NB4 (cell line): ENCODE measurements at regions not wholly inside any gene's neighbourhood (a gene's known extent, or its start where the extent isn't known, plus 50 kb on each side); places are given as distances from the start of the nearest gene placed in this dataset.
"Not testable (repeated sequence)": the region's sequence is repeated elsewhere in the genome, so short reads cannot be mapped to it uniquely, and the experiment has no call there.

ENCODE experiments used
- DNase-seq: peaks from one replicate; pipeline ENCODE4 v3.0.0; 2010; ENCODE audit warnings: low read depth
- H3K4me3 ChIP-seq: one replicate; pipeline ENCODE4 v1.5.1; 2011; ENCODE audit warnings: mild to moderate bottlenecking, low read depth, low read length, moderate library complexity
- MYC ChIP-seq: IDR thresholded peaks from 2 replicates; pipeline ENCODE4 v1.6.1; 2011; ENCODE audit warnings: low read depth, low read length
- POLR2A ChIP-seq: IDR thresholded peaks from 2 replicates; pipeline ENCODE4 v1.6.1; 2011; ENCODE audit warnings: mild to moderate bottlenecking; ENCODE audit not compliant: insufficient read length; ENCODE audit errors: extremely low read depth
- TF ChIP-seq, protein P1 (sequence below): IDR thresholded peaks from one replicate; pipeline ENCODE4 v1.5.1; 2012; ENCODE audit warnings: low read depth, low read length
- TF ChIP-seq, protein P2 (sequence below): IDR thresholded peaks from 2 replicates; pipeline ENCODE4 v1.6.1; 2011; ENCODE audit warnings: low read depth, low read length

DNA sequence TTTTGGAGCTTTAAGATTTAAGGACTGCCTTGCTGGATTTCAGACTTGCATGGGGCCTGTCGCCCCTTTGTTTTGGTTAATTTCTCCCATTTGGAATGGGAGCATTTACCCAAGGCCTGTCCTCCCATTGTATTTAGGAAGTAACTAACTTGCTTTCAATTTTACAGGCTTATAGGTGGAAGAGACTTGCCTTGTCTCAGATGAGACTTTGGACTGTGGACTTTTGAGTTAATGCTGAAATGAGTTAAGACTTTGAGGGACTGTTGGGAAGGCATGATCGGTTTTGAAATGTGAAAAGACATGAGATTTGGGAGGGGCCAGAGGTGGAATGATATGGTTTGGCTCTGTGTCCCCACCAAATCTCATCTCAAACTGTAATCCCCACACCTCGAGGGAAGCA is 56.5 kb upstream of the TNFSF10 start:
- DNase-seq, H3K4me3 ChIP-seq: not testable (repeated sequence)

DNA sequence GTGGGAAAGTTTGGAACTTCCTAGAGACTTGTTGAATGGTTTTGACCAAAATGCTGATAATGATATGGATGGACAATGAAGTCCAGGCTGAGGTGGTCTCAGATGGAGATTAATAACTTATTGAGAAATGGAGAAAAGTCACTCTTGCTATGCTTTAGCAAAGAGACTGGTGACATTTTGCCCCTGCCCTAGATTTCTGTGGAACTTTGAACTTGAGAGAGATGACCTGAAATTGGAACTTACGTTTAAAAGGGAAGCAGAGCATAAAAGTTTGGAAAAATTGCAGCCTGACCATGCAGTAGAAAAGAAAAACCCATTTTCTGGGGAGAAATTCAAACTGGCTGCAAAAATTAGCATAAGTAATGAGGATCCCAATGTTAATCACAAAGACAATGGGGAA is 55.5 kb upstream of the TNFSF10 start:
- not testable (repeated sequence) for DNase-seq

DNA sequence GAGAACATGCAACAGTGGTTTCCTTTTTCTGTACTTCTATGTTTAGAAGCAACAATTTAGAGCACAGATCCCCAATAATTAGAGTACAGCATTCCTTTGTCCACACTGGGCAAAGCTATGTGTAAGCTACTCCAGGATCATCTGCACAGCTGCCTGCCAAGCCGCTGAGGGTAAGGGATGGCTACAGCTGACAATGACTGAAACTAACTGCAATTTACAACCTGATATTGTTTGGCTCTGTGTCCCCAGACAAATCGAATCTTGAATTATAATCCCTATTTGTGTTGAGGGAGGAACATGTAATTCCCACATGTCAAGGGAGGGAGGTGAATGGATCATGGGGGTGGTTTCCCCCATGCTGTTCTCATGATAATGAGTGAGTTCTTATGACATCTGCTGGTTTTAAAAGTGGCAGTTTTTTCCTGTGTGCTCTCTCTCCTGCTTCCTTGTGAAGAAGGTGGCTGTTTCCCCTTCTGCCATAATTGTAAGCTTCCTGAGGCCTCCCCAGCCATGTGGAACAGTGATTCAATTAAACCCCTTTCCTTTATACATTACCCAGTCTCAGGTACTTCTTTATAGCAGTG is 54.8 kb upstream of the TNFSF10 start:
- peak; percentile 16 for DNase-seq
- H3K4me3 ChIP-seq: no peak overlapping the region
- TF ChIP-seq MYC: no peak
- no peak for TF ChIP-seq POLR2A
- TF ChIP-seq, protein P1, sequence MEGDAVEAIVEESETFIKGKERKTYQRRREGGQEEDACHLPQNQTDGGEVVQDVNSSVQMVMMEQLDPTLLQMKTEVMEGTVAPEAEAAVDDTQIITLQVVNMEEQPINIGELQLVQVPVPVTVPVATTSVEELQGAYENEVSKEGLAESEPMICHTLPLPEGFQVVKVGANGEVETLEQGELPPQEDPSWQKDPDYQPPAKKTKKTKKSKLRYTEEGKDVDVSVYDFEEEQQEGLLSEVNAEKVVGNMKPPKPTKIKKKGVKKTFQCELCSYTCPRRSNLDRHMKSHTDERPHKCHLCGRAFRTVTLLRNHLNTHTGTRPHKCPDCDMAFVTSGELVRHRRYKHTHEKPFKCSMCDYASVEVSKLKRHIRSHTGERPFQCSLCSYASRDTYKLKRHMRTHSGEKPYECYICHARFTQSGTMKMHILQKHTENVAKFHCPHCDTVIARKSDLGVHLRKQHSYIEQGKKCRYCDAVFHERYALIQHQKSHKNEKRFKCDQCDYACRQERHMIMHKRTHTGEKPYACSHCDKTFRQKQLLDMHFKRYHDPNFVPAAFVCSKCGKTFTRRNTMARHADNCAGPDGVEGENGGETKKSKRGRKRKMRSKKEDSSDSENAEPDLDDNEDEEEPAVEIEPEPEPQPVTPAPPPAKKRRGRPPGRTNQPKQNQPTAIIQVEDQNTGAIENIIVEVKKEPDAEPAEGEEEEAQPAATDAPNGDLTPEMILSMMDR: no peak
- TF ChIP-seq, protein P2, sequence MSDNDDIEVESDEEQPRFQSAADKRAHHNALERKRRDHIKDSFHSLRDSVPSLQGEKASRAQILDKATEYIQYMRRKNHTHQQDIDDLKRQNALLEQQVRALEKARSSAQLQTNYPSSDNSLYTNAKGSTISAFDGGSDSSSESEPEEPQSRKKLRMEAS: no peak

More for the DNA sequence above, 55.5 kb upstream of the TNFSF10 start:
- not testable (repeated sequence) for H3K4me3 ChIP-seq

DNA sequence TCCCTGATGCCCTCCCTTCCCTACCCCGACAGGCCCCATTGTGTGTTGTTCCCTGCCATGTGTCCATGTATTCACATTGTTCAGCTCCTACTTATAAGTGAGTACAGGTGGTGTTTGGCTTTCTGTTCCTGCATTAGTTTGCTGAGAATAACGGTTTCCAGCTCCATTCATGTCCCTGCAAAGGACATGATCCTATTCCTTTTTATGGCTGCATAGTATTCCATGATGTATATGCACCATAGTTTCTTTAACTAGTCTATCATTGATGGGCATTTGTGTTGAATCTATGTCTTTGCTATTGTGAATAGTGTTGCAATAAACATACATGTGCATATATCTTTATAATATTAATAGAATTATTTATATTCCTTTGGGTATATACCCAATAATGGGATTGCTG is 52.1 kb upstream of the TNFSF10 start:
- H3K4me3 ChIP-seq: no peak overlapping the region
- DNase-seq: no peak
- TF ChIP-seq POLR2A: no peak
- TF ChIP-seq, protein P2: no peak
- TF ChIP-seq MYC: no peak
- TF ChIP-seq, protein P1: no peak

DNA sequence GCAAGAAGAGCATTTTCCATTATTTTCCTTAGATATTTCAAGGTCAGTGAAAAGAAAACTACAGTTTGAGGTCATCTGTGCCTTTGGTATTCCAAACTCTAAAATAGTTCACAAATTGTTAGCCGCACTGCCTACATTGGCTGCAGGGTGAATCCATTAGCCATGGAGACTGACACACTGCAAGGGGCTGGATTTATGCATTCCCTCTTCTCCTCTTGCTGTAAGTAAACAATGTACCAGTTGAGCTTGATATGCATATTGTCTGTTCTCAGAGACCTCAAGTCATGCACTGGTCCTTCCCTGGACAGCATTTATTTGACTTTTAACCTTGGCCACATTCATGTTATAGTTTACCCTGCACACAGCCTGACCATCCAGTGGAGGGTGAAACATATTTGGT is 50.2 kb upstream of the TNFSF10 start:
- TF ChIP-seq MYC (no peak), POLR2A (no peak)
- TF ChIP-seq, protein P2: no peak
- TF ChIP-seq, protein P1: no peak
- no peak overlapping the region for H3K4me3 ChIP-seq
- no peak for DNase-seq
